CD4-positive, alpha-beta T cell (primary cell): ENCODE measurements at regions not wholly inside any gene's neighbourhood (a gene's known extent, or its start where the extent isn't known, plus 50 kb on each side); places are given as distances from the start of the nearest gene placed in this dataset.

ENCODE experiments used
- ATAC-seq: fragments of 200-7000 bp; cut with Tn5 transposase; one replicate; pipeline ENCODE4 v1.10.0; 2022; ENCODE audit warnings: mild to moderate bottlenecking; ENCODE audit not compliant: poor library complexity
- CTCF ChIA-PET: fragments of 350-600 bp; sonication (Branson Sonifier 250); formaldehyde crosslinking; loops from one replicate; lab custom pipeline; 2021; ENCODE audit warnings: antibody characterized with exemption, inconsistent platforms; lab: Charles Lee
- POLR2A ChIA-PET: fragments of 350-600 bp; sonication (Branson Sonifier 250); formaldehyde crosslinking; loops from one replicate; lab custom pipeline; 2021; ENCODE audit warnings: antibody characterized with exemption, inconsistent platforms; lab: Charles Lee
- DNase-seq, 14 experiments: peaks; one replicate each; pipeline ENCODE4 v3.0.0-alpha.2; 2013 to 2020; ENCODE audit warnings: mixed read lengths in 2 of 14
- H3K27ac ChIP-seq, 2 donors: one replicate each; pipeline versions ENCODE4 v1.5.1 to v1.7.0; 2013; ENCODE audit warnings: low read length in 2 of 2, low read depth in 1 of 2, mild to moderate bottlenecking in 1 of 2
- H3K27me3 ChIP-seq, 2 experiments: 1 replicate in 1 of 2; 2 replicates in 1 of 2; pipeline versions ENCODE4 v1.6.1 to v1.7.0; 2013; ENCODE audit warnings: low read length in 2 of 2, control low read depth in 1 of 2, mild to moderate bottlenecking in 1 of 2, moderate library complexity in 1 of 2; ENCODE audit not compliant: insufficient read depth in 2 of 2, control insufficient read depth in 1 of 2
- H3K36me3 ChIP-seq: one replicate; pipeline ENCODE4 v1.6.1; 2013; ENCODE audit warnings: low read length, control low read depth; ENCODE audit not compliant: insufficient read depth
- H3K4me1 ChIP-seq: one replicate; pipeline ENCODE4 v1.6.1; 2013; ENCODE audit warnings: low read length, control low read depth; ENCODE audit not compliant: insufficient read depth
- H3K4me3 ChIP-seq: one replicate; pipeline ENCODE4 v1.5.1; 2013; ENCODE audit warnings: mild to moderate bottlenecking, low read length, moderate library complexity
- H3K9me3 ChIP-seq, 2 experiments: 1 replicate in 1 of 2; 2 replicates in 1 of 2; pipeline versions ENCODE4 v1.6.1 to v1.7.0; 2013; ENCODE audit warnings: low read length in 2 of 2, mild to moderate bottlenecking in 2 of 2, control low read depth in 1 of 2, moderate library complexity in 1 of 2; ENCODE audit not compliant: control insufficient read depth in 1 of 2, insufficient read depth in 1 of 2
- H3K27ac Mint-ChIP-seq: one replicate; pipeline ENCODE4 v1.8.0; 2020; ENCODE audit warnings: mixed read lengths
- H3K27me3 Mint-ChIP-seq: one replicate; pipeline ENCODE4 v1.8.0; 2021; ENCODE audit warnings: mixed read lengths
- H3K36me3 Mint-ChIP-seq: one replicate; pipeline ENCODE4 v1.8.0; 2021; ENCODE audit warnings: low read depth, mixed read lengths
- H3K4me1 Mint-ChIP-seq: one replicate; pipeline ENCODE4 v1.8.0; 2021; ENCODE audit warnings: low read depth, mixed read lengths
- H3K4me3 Mint-ChIP-seq: one replicate; pipeline ENCODE4 v1.8.0; 2020; ENCODE audit warnings: mild to moderate bottlenecking, mixed read lengths
- H3K9me3 Mint-ChIP-seq: one replicate; pipeline ENCODE4 v1.8.0; 2020; ENCODE audit warnings: mixed read lengths
- CTCF ChIP-seq: fragments of 200-600 bp; IDR thresholded peaks from one replicate; pipeline ENCODE4 v1.8.0; 2022; ENCODE audit warnings: antibody characterized with exemption, mild to moderate bottlenecking
- intact Hi-C, 2 experiments: fragments of 100-400 bp; cut with DNase I in 1 of 2; cut with micrococcal nuclease in 1 of 2; formaldehyde crosslinking; loops; one replicate each; pipeline versions ENCODE4 v1.15.1 to v1.9.0; 2023 to 2025; cut with DNase I, micrococcal nuclease

GRCh38 chr6:14442242-14442641, 324.7 kb downstream of the CD83 start:
- ATAC-seq (no peak), DNase-seq (peak in 2 of 14 experiments; percentile 12 to 28)
- POLR2A ChIA-PET = interaction anchor here (0.6 kb wide), 1 partner anchor 560 kb away, joined by 3 read pairs; no protein-coding TSS in a partner anchor
- Mint-ChIP-seq H3K27me3 (no peaks in the 10 kb centered on the region), H3K9me3 (no peaks in the 10 kb centered on the region), H3K27ac (no peak overlapping the region), H3K36me3 (no peaks in the 10 kb centered on the region), H3K4me1 (peaks cover 10% of the 10 kb centered on the region), H3K4me3 (no peak overlapping the region)
- H3K4me1 ChIP-seq = no peaks in the 10 kb centered on the region
- no peaks in the 10 kb centered on the region for H3K9me3 ChIP-seq
- intact Hi-C loops = no loop called here
- no peaks in the 10 kb centered on the region for H3K27me3 ChIP-seq
- H3K4me3 ChIP-seq = no peak overlapping the region
- no peak for TF ChIP-seq CTCF
- H3K36me3 ChIP-seq = no peaks in the 10 kb centered on the region
- H3K27ac ChIP-seq = no peak overlapping the region
- CTCF ChIA-PET = no interaction called here

GRCh38 chr6:14443629-14444268, 326.2 kb downstream of the CD83 start:
- no peaks in the 10 kb centered on the region for H3K4me1 ChIP-seq
- TF ChIP-seq CTCF = no peak
- no peaks in the 10 kb centered on the region for H3K9me3 ChIP-seq
- Mint-ChIP-seq H3K27me3 (no peaks in the 10 kb centered on the region), H3K27ac (no peak overlapping the region), H3K4me1 (peaks cover 10% of the 10 kb centered on the region), H3K36me3 (no peaks in the 10 kb centered on the region), H3K4me3 (no peak overlapping the region), H3K9me3 (peaks cover 5% of the 10 kb centered on the region)
- CTCF ChIA-PET = no interaction called here
- no peaks in the 10 kb centered on the region for H3K36me3 ChIP-seq
- ATAC-seq = no peak
- no peak for DNase-seq
- no peaks in the 10 kb centered on the region for H3K27me3 ChIP-seq
- intact Hi-C loops = no loop called here
- POLR2A ChIA-PET = interaction anchor here (0.7 to 1.0 kb wide), 2 partner anchors 11 to 166 kb away, joined by 3 read pairs; no protein-coding TSS in a partner anchor
- H3K4me3 ChIP-seq = no peak overlapping the region
- no peak overlapping the region for H3K27ac ChIP-seq

- Histone ChIP-seq H3K27me3 (no peaks in the 10 kb centered on the region), H3K9me3 (no peaks in the 10 kb centered on the region), H3K27ac (no peak overlapping the region), H3K36me3 (no peaks in the 10 kb centered on the region), H3K4me1 (peaks cover 6% of the 10 kb centered on the region), H3K4me3 (no peak overlapping the region)
- no peak for ATAC-seq
- Mint-ChIP-seq H3K9me3 (peaks cover 6% of the 10 kb centered on the region), H3K36me3 (no peaks in the 10 kb centered on the region), H3K4me3 (no peak overlapping the region), H3K27me3 (no peaks in the 10 kb centered on the region), H3K4me1 (peaks cover 13% of the 10 kb centered on the region), H3K27ac (no peak overlapping the region)
- intact Hi-C loops = no loop called here
- TF ChIP-seq CTCF = no peak
- ChIA-PET POLR2A (interaction anchor here (1.0 kb wide), 1 partner anchor 10 kb away, joined by 3 read pairs; no protein-coding TSS in a partner anchor), CTCF (no interaction called here)
- no peak for DNase-seq
These were observed 326.9 kb downstream of the CD83 start for GRCh38 chr6:14444295-14444972.
